HCT116 (cell line): ENCODE measurements at regions not wholly inside any gene's neighbourhood (a gene's known extent, or its start where the extent isn't known, plus 50 kb on each side); places are given as distances from the start of the nearest gene placed in this dataset.

Source experiments
- ATAC-seq: fragments of 200-7000 bp; cut with Tn5 transposase; 2 replicates; pipeline ENCODE4 v1.9.1; 2020; ENCODE audit warnings: mild to moderate bottlenecking, moderate library complexity
- BruUV-seq: library from RNA; stranded (reverse); fragments of 400-500 nt; replicated peaks from 2 replicates; lab custom pipeline; 2021; lab: Mats Ljungman, UMichigan
- CTCF ChIA-PET: fragments of 300-600 bp; sonication (Branson Sonifier 250); formaldehyde crosslinking; loops from one replicate; lab custom pipeline; 2021; ENCODE audit warnings: antibody characterized with exemption; lab: Charles Lee
- POLR2A ChIA-PET: fragments of 300-600, 350-600 bp; sonication (Branson Sonifier 250); formaldehyde crosslinking; loops from one replicate; lab custom pipeline; 2021; ENCODE audit warnings: antibody characterized with exemption; lab: Charles Lee
- RAD21 ChIA-PET, 2 experiments: fragments of 300-600 bp; sonication (Branson Sonifier 250); formaldehyde crosslinking; loops; one replicate each; lab custom pipeline; 2023; ENCODE audit warnings: low total read pairs in 2 of 2; ENCODE audit not compliant: uncharacterized antibody in 2 of 2, unreplicated experiment in 2 of 2, low non-redundant PET in 1 of 2; lab: Charles Lee
- DNase-seq: peaks from one replicate; pipeline ENCODE4 v3.0.0-alpha.2; 2010; ENCODE audit warnings: low read depth, low spot score
- H2AFZ ChIP-seq: fragments of 200-600 bp; shearing (Covaris generic), sonication (generic); 2 replicates; pipeline ENCODE4 v1.6.1; 2017; ENCODE audit warnings: low read depth, mixed run types, mixed read lengths, antibody characterized with exemption, low read length; ENCODE audit not compliant: poor library complexity, severe bottlenecking
- H3K27ac ChIP-seq: 2 replicates; pipeline ENCODE4 v1.5.1; 2012; ENCODE audit warnings: low read depth, low read length
- H3K27me3 ChIP-seq: fragments of 200-600 bp; sonication (generic); 2 replicates; pipeline ENCODE4 v1.6.1; 2016; ENCODE audit warnings: mixed run types, low read length, mixed read lengths; ENCODE audit not compliant: insufficient read depth
- H3K36me3 ChIP-seq, 2 experiments: fragments of 200-500 bp in 1 of 2; fragments of 200-600 bp in 1 of 2; sonication (Bioruptor generic) in 1 of 2; sonication (generic) in 1 of 2; 2 replicates each; pipeline versions ENCODE4 v1.5.1 to v1.6.1; 2014 to 2016; ENCODE audit warnings: low read length in 2 of 2, inconsistent platforms in 1 of 2, mixed read lengths in 1 of 2, mixed run types in 1 of 2; ENCODE audit not compliant: insufficient read depth in 2 of 2, control insufficient read depth in 1 of 2
- H3K4me1 ChIP-seq, 2 experiments: fragments of 200-600 bp in 1 of 2; sonication (generic) in 1 of 2; 2 replicates each; pipeline versions ENCODE4 v1.5.1 to v1.6.1; 2012 to 2017; ENCODE audit warnings: low read length in 2 of 2, inconsistent platforms in 1 of 2, mild to moderate bottlenecking in 1 of 2, mixed read lengths in 1 of 2, mixed run types in 1 of 2, moderate library complexity in 1 of 2; ENCODE audit not compliant: insufficient read depth in 2 of 2, control insufficient read depth in 1 of 2
- H3K4me2 ChIP-seq: fragments of 200-600 bp; sonication (generic); 2 replicates; pipeline ENCODE4 v1.6.1; 2017; ENCODE audit warnings: mixed run types, low read length, mixed read lengths
- H3K4me3 ChIP-seq, 2 experiments: fragments of 200-600 bp in 1 of 2; sonication (generic) in 1 of 2; replicated peaks in 1 of 2; 2 replicates each; pipeline ENCODE4 v1.5.1; 2011 to 2016; ENCODE audit warnings: low read length in 2 of 2, control low read depth in 1 of 2, low read depth in 1 of 2, mild to moderate bottlenecking in 1 of 2, mixed read lengths in 1 of 2, mixed run types in 1 of 2
- H3K79me2 ChIP-seq: fragments of 200-600 bp; sonication (generic); 2 replicates; pipeline ENCODE4 v1.6.1; 2017; ENCODE audit warnings: mild to moderate bottlenecking, mixed run types, low read length, moderate library complexity, mixed read lengths; ENCODE audit not compliant: insufficient read depth
- H3K9ac ChIP-seq: fragments of 200-600 bp; sonication (generic); 2 replicates; pipeline ENCODE4 v1.6.1; 2016; ENCODE audit warnings: low read length, mixed read lengths
- H3K9me2 ChIP-seq: fragments of 200-600 bp; sonication (generic), shearing (Covaris generic); 2 replicates; pipeline ENCODE4 v1.6.1; 2017; ENCODE audit warnings: mixed run types, mild to moderate bottlenecking, moderate library complexity; ENCODE audit not compliant: insufficient read depth
- H3K9me3 ChIP-seq, 2 experiments: fragments of 200-500 bp in 1 of 2; fragments of 200-600 bp in 1 of 2; sonication (Bioruptor generic) in 1 of 2; sonication (generic) in 1 of 2; 2 replicates each; pipeline ENCODE4 v1.6.1; 2014 to 2017; ENCODE audit warnings: low read length in 2 of 2, mixed read lengths in 2 of 2, inconsistent platforms in 1 of 2, low read depth in 1 of 2, mild to moderate bottlenecking in 1 of 2, mixed run types in 1 of 2, moderate library complexity in 1 of 2; ENCODE audit not compliant: control insufficient read depth in 1 of 2, insufficient read depth in 1 of 2
- H4K20me1 ChIP-seq: fragments of 200-600 bp; sonication (generic), shearing (Covaris generic); 2 replicates; pipeline ENCODE4 v1.6.1; 2017; ENCODE audit warnings: mixed run types, mild to moderate bottlenecking, moderate library complexity; ENCODE audit not compliant: insufficient read depth
- EGR1 ChIP-seq: IDR thresholded peaks from 2 replicates; pipeline ENCODE4 v1.6.1; 2012; ENCODE audit warnings: low read depth
- POLR2AphosphoS5 ChIP-seq: IDR thresholded peaks from 2 replicates; pipeline ENCODE4 v1.6.1; 2011; ENCODE audit warnings: mild to moderate bottlenecking, low read depth, low read length, moderate library complexity
- RAD21 ChIP-seq: IDR thresholded peaks from 2 replicates; pipeline ENCODE4 v1.6.1; 2012; ENCODE audit warnings: low read depth, mild to moderate bottlenecking
- TCF7L2 ChIP-seq: IDR thresholded peaks from 2 replicates; pipeline ENCODE4 v1.7.0; 2011; ENCODE audit warnings: borderline replicate concordance, inconsistent platforms; ENCODE audit not compliant: insufficient read depth, insufficient read length; ENCODE audit errors: extremely low read depth
- ZNF274 ChIP-seq: fragments of 200-500 bp; sonication (Bioruptor generic); IDR thresholded peaks from 2 replicates; pipeline ENCODE4 v1.6.1; 2014; ENCODE audit warnings: mild to moderate bottlenecking, low read depth, low read length, inconsistent platforms
- intact Hi-C: fragments of 100-400 bp; cut with micrococcal nuclease; formaldehyde crosslinking; loops from 2 replicates; pipeline ENCODE4 v1.10.0; 2022
- TF ChIP-seq, protein P1 (sequence below), 3 experiments: fragments of 200-600 bp in 1 of 3; sonication (generic) in 1 of 3; IDR thresholded peaks in 2 of 3; conservative IDR thresholded peaks in 1 of 3; 2 replicates each; pipeline ENCODE4 v1.5.1; 2012 to 2017; ENCODE audit warnings: low read depth in 2 of 3, low read length in 2 of 3, antibody characterized with exemption in 1 of 3, borderline replicate concordance in 1 of 3, control low read depth in 1 of 3, mild to moderate bottlenecking in 1 of 3, mixed read lengths in 1 of 3, mixed run types in 1 of 3, moderate library complexity in 1 of 3; ENCODE audit not compliant: insufficient read depth in 1 of 3
- TF ChIP-seq, protein P2 (sequence below): IDR thresholded peaks from 2 replicates; pipeline ENCODE4 v1.6.1; 2012; ENCODE audit warnings: low read depth

GRCh38 chr2:45241061-45241561, 231.9 kb upstream of the SIX2 start:
- Histone ChIP-seq H3K27me3 (no peaks in the 10 kb centered on the region), H2AFZ (no peak overlapping the region), H4K20me1 (no peaks in the 10 kb centered on the region), H3K27ac (no peak overlapping the region), H3K9me2 (no peaks in the 10 kb centered on the region), H3K9ac (no peak overlapping the region), H3K36me3 (no peaks in the 10 kb centered on the region), H3K79me2 (no peaks in the 10 kb centered on the region), H3K9me3 (no peaks in the 10 kb centered on the region), H3K4me2 (no peak overlapping the region), H3K4me3 (no peak overlapping the region), H3K4me1 (peaks cover 0 to 15% of the 10 kb centered on the region in 2 experiments; a peak in 2 of 4 replicates)
- DNase-seq (no peak), ATAC-seq (no peak)
- ChIA-PET CTCF (no interaction called here), POLR2A (no interaction called here), RAD21 (no interaction called here)
- no TSS peak for BruUV-seq
- intact Hi-C loops, result no loop called here
- no peak for TF ChIP-seq EGR1
- TF ChIP-seq, protein P1, sequence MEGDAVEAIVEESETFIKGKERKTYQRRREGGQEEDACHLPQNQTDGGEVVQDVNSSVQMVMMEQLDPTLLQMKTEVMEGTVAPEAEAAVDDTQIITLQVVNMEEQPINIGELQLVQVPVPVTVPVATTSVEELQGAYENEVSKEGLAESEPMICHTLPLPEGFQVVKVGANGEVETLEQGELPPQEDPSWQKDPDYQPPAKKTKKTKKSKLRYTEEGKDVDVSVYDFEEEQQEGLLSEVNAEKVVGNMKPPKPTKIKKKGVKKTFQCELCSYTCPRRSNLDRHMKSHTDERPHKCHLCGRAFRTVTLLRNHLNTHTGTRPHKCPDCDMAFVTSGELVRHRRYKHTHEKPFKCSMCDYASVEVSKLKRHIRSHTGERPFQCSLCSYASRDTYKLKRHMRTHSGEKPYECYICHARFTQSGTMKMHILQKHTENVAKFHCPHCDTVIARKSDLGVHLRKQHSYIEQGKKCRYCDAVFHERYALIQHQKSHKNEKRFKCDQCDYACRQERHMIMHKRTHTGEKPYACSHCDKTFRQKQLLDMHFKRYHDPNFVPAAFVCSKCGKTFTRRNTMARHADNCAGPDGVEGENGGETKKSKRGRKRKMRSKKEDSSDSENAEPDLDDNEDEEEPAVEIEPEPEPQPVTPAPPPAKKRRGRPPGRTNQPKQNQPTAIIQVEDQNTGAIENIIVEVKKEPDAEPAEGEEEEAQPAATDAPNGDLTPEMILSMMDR (IDR thresholded peaks at IDR 0.05 in 2 of 3, conservative IDR thresholded peaks at IDR 0.05 in 1 of 3; ENCODE audit: borderline replicate concordance in 1 of 3, insufficient read depth in 1 of 3, low read depth in 2 of 3, low read length in 2 of 3), result no peak
- no peak for TF ChIP-seq ZNF274
- TF ChIP-seq POLR2AphosphoS5, result no peak
- TF ChIP-seq TCF7L2, result no peak
- no peak for TF ChIP-seq RAD21
- TF ChIP-seq, protein P2, sequence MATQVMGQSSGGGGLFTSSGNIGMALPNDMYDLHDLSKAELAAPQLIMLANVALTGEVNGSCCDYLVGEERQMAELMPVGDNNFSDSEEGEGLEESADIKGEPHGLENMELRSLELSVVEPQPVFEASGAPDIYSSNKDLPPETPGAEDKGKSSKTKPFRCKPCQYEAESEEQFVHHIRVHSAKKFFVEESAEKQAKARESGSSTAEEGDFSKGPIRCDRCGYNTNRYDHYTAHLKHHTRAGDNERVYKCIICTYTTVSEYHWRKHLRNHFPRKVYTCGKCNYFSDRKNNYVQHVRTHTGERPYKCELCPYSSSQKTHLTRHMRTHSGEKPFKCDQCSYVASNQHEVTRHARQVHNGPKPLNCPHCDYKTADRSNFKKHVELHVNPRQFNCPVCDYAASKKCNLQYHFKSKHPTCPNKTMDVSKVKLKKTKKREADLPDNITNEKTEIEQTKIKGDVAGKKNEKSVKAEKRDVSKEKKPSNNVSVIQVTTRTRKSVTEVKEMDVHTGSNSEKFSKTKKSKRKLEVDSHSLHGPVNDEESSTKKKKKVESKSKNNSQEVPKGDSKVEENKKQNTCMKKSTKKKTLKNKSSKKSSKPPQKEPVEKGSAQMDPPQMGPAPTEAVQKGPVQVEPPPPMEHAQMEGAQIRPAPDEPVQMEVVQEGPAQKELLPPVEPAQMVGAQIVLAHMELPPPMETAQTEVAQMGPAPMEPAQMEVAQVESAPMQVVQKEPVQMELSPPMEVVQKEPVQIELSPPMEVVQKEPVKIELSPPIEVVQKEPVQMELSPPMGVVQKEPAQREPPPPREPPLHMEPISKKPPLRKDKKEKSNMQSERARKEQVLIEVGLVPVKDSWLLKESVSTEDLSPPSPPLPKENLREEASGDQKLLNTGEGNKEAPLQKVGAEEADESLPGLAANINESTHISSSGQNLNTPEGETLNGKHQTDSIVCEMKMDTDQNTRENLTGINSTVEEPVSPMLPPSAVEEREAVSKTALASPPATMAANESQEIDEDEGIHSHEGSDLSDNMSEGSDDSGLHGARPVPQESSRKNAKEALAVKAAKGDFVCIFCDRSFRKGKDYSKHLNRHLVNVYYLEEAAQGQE, result no peak
